ENCODE measurements at regions not wholly inside any gene's neighbourhood (a gene's known extent, or its start where the extent isn't known, plus 50 kb on each side); places are given as distances from the start of the nearest gene placed in this dataset.

DNA sequence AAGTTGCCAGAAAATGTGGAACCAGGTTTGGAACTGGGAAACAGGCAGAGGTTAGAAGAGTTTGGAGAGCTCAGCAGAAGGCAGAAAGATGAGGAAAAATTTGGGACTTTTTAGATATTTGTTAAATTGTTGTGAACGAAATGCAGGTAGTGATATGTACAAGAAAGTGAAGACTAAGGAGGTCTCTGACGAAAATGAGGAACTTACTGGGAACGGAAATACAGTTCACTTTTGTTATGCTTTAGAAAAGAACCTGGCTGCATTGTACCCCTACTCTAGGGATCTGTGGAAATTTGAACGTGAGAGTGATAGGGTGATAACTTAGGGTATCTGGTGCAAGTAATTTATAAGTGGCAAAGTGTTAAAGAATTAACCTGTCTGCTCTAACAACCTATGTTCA is 632.4 kb downstream of the SLITRK5 start:
- intact Hi-C loops (cut with micrococcal nuclease) = no loop called here
- Histone ChIP-seq H4K20me1 (ENCODE audit: insufficient read depth) (no peaks in the 10 kb centered on the region), H3K9me3 (ENCODE audit: control insufficient read depth in 1 of 2, insufficient read depth in 1 of 2, low read depth in 1 of 2, low read length in 2 of 2) (peaks cover 0 to 6% of the 10 kb centered on the region in 2 experiments; a peak in 1 of 4 replicates), H3K9ac (ENCODE audit: low read length) (no peak overlapping the region), H2AFZ (ENCODE audit: low read depth, low read length, poor library complexity, severe bottlenecking) (no peak overlapping the region), H3K4me2 (ENCODE audit: low read length) (no peak overlapping the region), H3K9me2 (ENCODE audit: insufficient read depth) (no peaks in the 10 kb centered on the region), H3K79me2 (ENCODE audit: insufficient read depth, low read length) (no peaks in the 10 kb centered on the region), H3K27me3 (ENCODE audit: insufficient read depth, low read length) (no peaks in the 10 kb centered on the region), H3K27ac (ENCODE audit: low read depth, low read length) (no peak overlapping the region), H3K4me1 (ENCODE audit: control insufficient read depth in 1 of 2, insufficient read depth in 2 of 2, low read length in 2 of 2) (no peaks in the 10 kb centered on the region), H3K36me3 (ENCODE audit: control insufficient read depth in 1 of 2, insufficient read depth in 2 of 2, low read length in 2 of 2) (no peaks in the 10 kb centered on the region), H3K4me3 (replicated peaks in 1 of 2; ENCODE audit: low read depth in 1 of 2, low read length in 2 of 2) (no peak overlapping the region)
- ChIA-PET POLR2A (no interaction called here), CTCF (no interaction called here), RAD21 (ENCODE audit: low non-redundant PET in 1 of 2, low total read pairs in 2 of 2, uncharacterized antibody in 2 of 2, unreplicated experiment in 2 of 2) (no interaction called here)
- no TSS peak for BruUV-seq (replicated peaks)
- TF ChIP-seq ELF1 (IDR thresholded peaks at IDR 0.05; ENCODE audit: borderline replicate concordance, low read depth) (no peak), TCF7L2 (IDR thresholded peaks at IDR 0.05; ENCODE audit: borderline replicate concordance, extremely low read depth, insufficient read depth, insufficient read length) (no peak), POLR2A (IDR thresholded peaks at IDR 0.05; ENCODE audit: borderline replicate concordance, extremely low read depth, insufficient read depth, insufficient read length) (no peak), SP1 (IDR thresholded peaks at IDR 0.05; ENCODE audit: low read depth) (no peak), YY1 (IDR thresholded peaks at IDR 0.05; ENCODE audit: extremely low read depth, insufficient replicate concordance, low read depth, low read length) (no peak), EGR1 (IDR thresholded peaks at IDR 0.05; ENCODE audit: low read depth) (no peak), SIN3A (IDR thresholded peaks at IDR 0.05; ENCODE audit: low read depth) (no peak), ZNF274 (IDR thresholded peaks at IDR 0.05; ENCODE audit: low read depth, low read length) (no peak), CEBPB (IDR thresholded peaks at IDR 0.05; ENCODE audit: low read depth) (no peak), CBX3 (IDR thresholded peaks at IDR 0.05; ENCODE audit: low read depth) (no peak), EZH2phosphoT487 (IDR thresholded peaks at IDR 0.05; ENCODE audit: borderline replicate concordance) (no peak), ZFX (IDR thresholded peaks at IDR 0.05) (no peak)
- TF ChIP-seq, protein P1, sequence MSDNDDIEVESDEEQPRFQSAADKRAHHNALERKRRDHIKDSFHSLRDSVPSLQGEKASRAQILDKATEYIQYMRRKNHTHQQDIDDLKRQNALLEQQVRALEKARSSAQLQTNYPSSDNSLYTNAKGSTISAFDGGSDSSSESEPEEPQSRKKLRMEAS (IDR thresholded peaks at IDR 0.05) = no peak
- TF ChIP-seq, protein P2, sequence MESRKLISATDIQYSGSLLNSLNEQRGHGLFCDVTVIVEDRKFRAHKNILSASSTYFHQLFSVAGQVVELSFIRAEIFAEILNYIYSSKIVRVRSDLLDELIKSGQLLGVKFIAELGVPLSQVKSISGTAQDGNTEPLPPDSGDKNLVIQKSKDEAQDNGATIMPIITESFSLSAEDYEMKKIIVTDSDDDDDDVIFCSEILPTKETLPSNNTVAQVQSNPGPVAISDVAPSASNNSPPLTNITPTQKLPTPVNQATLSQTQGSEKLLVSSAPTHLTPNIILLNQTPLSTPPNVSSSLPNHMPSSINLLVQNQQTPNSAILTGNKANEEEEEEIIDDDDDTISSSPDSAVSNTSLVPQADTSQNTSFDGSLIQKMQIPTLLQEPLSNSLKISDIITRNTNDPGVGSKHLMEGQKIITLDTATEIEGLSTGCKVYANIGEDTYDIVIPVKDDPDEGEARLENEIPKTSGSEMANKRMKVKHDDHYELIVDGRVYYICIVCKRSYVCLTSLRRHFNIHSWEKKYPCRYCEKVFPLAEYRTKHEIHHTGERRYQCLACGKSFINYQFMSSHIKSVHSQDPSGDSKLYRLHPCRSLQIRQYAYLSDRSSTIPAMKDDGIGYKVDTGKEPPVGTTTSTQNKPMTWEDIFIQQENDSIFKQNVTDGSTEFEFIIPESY (IDR thresholded peaks at IDR 0.05; ENCODE audit: extremely low read depth, insufficient replicate concordance, low read length) = no peak
- TF ChIP-seq, protein P3, sequence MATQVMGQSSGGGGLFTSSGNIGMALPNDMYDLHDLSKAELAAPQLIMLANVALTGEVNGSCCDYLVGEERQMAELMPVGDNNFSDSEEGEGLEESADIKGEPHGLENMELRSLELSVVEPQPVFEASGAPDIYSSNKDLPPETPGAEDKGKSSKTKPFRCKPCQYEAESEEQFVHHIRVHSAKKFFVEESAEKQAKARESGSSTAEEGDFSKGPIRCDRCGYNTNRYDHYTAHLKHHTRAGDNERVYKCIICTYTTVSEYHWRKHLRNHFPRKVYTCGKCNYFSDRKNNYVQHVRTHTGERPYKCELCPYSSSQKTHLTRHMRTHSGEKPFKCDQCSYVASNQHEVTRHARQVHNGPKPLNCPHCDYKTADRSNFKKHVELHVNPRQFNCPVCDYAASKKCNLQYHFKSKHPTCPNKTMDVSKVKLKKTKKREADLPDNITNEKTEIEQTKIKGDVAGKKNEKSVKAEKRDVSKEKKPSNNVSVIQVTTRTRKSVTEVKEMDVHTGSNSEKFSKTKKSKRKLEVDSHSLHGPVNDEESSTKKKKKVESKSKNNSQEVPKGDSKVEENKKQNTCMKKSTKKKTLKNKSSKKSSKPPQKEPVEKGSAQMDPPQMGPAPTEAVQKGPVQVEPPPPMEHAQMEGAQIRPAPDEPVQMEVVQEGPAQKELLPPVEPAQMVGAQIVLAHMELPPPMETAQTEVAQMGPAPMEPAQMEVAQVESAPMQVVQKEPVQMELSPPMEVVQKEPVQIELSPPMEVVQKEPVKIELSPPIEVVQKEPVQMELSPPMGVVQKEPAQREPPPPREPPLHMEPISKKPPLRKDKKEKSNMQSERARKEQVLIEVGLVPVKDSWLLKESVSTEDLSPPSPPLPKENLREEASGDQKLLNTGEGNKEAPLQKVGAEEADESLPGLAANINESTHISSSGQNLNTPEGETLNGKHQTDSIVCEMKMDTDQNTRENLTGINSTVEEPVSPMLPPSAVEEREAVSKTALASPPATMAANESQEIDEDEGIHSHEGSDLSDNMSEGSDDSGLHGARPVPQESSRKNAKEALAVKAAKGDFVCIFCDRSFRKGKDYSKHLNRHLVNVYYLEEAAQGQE (IDR thresholded peaks at IDR 0.05; ENCODE audit: low read depth) = no peak
- TF ChIP-seq, protein P4, sequence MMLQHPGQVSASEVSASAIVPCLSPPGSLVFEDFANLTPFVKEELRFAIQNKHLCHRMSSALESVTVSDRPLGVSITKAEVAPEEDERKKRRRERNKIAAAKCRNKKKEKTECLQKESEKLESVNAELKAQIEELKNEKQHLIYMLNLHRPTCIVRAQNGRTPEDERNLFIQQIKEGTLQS (IDR thresholded peaks at IDR 0.05) = no peak
- TF ChIP-seq, protein P5, sequence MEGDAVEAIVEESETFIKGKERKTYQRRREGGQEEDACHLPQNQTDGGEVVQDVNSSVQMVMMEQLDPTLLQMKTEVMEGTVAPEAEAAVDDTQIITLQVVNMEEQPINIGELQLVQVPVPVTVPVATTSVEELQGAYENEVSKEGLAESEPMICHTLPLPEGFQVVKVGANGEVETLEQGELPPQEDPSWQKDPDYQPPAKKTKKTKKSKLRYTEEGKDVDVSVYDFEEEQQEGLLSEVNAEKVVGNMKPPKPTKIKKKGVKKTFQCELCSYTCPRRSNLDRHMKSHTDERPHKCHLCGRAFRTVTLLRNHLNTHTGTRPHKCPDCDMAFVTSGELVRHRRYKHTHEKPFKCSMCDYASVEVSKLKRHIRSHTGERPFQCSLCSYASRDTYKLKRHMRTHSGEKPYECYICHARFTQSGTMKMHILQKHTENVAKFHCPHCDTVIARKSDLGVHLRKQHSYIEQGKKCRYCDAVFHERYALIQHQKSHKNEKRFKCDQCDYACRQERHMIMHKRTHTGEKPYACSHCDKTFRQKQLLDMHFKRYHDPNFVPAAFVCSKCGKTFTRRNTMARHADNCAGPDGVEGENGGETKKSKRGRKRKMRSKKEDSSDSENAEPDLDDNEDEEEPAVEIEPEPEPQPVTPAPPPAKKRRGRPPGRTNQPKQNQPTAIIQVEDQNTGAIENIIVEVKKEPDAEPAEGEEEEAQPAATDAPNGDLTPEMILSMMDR (IDR thresholded peaks at IDR 0.05 in 2 of 3, conservative IDR thresholded peaks at IDR 0.05 in 1 of 3; ENCODE audit: borderline replicate concordance in 1 of 3, insufficient read depth in 1 of 3, low read depth in 2 of 3, low read length in 2 of 3) = no peak
- ATAC-seq (no peak), DNase-seq (ENCODE audit: low read depth, low spot score) (no peak)

Data from HCT116 (cell line).